ENCODE measurements at regions not wholly inside any gene's neighbourhood (a gene's known extent, or its start where the extent isn't known, plus 50 kb on each side); places are given as distances from the start of the nearest gene placed in this dataset.

DNA sequence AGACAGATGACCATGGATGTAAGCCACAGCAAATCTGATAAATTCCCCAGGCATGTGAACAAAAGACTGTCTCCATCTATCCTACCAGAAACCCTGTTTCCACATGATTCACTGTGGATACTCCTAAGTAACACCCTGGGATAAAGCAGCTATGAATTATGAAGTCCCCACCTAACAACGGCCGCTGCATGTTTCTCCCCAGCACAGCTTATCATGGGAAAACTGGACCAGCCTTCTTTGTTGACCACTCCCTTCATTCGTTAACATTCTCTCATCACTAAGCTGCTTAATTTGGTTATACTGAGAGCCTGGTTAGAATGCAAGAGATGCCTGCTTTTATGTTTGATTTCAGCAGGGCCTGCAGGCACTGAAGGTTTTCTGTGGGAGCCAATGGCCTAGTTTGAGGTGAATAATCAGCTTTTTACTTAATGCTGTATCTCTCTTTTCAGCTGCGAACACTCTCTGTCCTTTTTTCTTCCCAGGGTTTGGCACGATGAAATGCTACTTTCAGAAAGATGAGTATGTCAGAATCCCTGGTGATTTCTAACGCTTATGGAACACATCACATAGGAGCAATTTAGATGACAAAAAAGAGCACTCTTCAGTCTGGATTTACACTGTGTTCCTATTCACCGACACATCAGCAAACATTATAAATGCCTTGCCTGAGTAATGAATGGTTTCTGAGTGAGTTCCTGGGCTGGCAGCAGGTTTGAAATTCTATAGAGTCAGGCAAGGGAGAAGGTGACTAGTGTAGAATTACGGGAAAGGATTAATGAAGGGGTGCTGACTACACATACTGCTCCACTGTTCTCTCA is 318.4 kb upstream of the ZNF608 start:
- 91% methylated on average over 8 of the region's 8 CpGs for WGBS
- H3K9me3 ChIP-seq (ENCODE audit: control insufficient read depth in 4 of 4, low read length in 3 of 4): peaks cover 0 to 1% (median 0%) of the 10 kb centered on the region in 4 donors
- no peaks in the 10 kb centered on the region for H3K4me1 ChIP-seq (ENCODE audit: control insufficient read depth in 4 of 4, insufficient read depth in 4 of 4, low read length in 3 of 4)
- no peaks in the 10 kb centered on the region for H3K36me3 ChIP-seq (ENCODE audit: control insufficient read depth in 4 of 4, insufficient read depth in 3 of 4, low read depth in 1 of 4, low read length in 3 of 4)
- DNase-seq (ENCODE audit: low spot score): no peak
- TF ChIP-seq JUND (IDR thresholded peaks at IDR 0.05) (no peak), HNF4G (IDR thresholded peaks at IDR 0.05) (no peak), YY1 (IDR thresholded peaks at IDR 0.05) (no peak), HNF4A (conservative IDR thresholded peaks at IDR 0.05) (no peak), RXRA (IDR thresholded peaks at IDR 0.05) (no peak), FOXA1 (IDR thresholded peaks at IDR 0.05) (no peak), RAD21 (IDR thresholded peaks at IDR 0.05) (no peak), SP1 (IDR thresholded peaks at IDR 0.05) (no peak), FOXA2 (IDR thresholded peaks at IDR 0.05) (no peak), NR2F2 (IDR thresholded peaks at IDR 0.05) (no peak), GABPA (IDR thresholded peaks at IDR 0.05 in 1 of 2, conservative IDR thresholded peaks at IDR 0.05 in 1 of 2) (no peak), EGR1 (IDR thresholded peaks at IDR 0.05; ENCODE audit: low read depth in 2 of 2) (no peak), TAF1 (conservative IDR thresholded peaks at IDR 0.05) (no peak)
- TF ChIP-seq, protein P1, sequence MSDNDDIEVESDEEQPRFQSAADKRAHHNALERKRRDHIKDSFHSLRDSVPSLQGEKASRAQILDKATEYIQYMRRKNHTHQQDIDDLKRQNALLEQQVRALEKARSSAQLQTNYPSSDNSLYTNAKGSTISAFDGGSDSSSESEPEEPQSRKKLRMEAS (IDR thresholded peaks at IDR 0.05): no peak
- TF ChIP-seq, protein P2, sequence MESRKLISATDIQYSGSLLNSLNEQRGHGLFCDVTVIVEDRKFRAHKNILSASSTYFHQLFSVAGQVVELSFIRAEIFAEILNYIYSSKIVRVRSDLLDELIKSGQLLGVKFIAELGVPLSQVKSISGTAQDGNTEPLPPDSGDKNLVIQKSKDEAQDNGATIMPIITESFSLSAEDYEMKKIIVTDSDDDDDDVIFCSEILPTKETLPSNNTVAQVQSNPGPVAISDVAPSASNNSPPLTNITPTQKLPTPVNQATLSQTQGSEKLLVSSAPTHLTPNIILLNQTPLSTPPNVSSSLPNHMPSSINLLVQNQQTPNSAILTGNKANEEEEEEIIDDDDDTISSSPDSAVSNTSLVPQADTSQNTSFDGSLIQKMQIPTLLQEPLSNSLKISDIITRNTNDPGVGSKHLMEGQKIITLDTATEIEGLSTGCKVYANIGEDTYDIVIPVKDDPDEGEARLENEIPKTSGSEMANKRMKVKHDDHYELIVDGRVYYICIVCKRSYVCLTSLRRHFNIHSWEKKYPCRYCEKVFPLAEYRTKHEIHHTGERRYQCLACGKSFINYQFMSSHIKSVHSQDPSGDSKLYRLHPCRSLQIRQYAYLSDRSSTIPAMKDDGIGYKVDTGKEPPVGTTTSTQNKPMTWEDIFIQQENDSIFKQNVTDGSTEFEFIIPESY (IDR thresholded peaks at IDR 0.05): no peak
- TF ChIP-seq, protein P3, sequence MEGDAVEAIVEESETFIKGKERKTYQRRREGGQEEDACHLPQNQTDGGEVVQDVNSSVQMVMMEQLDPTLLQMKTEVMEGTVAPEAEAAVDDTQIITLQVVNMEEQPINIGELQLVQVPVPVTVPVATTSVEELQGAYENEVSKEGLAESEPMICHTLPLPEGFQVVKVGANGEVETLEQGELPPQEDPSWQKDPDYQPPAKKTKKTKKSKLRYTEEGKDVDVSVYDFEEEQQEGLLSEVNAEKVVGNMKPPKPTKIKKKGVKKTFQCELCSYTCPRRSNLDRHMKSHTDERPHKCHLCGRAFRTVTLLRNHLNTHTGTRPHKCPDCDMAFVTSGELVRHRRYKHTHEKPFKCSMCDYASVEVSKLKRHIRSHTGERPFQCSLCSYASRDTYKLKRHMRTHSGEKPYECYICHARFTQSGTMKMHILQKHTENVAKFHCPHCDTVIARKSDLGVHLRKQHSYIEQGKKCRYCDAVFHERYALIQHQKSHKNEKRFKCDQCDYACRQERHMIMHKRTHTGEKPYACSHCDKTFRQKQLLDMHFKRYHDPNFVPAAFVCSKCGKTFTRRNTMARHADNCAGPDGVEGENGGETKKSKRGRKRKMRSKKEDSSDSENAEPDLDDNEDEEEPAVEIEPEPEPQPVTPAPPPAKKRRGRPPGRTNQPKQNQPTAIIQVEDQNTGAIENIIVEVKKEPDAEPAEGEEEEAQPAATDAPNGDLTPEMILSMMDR (IDR thresholded peaks at IDR 0.05; ENCODE audit: low read depth, low read length, missing input control): no peak
- TF ChIP-seq, protein P4, sequence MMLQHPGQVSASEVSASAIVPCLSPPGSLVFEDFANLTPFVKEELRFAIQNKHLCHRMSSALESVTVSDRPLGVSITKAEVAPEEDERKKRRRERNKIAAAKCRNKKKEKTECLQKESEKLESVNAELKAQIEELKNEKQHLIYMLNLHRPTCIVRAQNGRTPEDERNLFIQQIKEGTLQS (IDR thresholded peaks at IDR 0.05): no peak
- TF ChIP-seq, protein P5, sequence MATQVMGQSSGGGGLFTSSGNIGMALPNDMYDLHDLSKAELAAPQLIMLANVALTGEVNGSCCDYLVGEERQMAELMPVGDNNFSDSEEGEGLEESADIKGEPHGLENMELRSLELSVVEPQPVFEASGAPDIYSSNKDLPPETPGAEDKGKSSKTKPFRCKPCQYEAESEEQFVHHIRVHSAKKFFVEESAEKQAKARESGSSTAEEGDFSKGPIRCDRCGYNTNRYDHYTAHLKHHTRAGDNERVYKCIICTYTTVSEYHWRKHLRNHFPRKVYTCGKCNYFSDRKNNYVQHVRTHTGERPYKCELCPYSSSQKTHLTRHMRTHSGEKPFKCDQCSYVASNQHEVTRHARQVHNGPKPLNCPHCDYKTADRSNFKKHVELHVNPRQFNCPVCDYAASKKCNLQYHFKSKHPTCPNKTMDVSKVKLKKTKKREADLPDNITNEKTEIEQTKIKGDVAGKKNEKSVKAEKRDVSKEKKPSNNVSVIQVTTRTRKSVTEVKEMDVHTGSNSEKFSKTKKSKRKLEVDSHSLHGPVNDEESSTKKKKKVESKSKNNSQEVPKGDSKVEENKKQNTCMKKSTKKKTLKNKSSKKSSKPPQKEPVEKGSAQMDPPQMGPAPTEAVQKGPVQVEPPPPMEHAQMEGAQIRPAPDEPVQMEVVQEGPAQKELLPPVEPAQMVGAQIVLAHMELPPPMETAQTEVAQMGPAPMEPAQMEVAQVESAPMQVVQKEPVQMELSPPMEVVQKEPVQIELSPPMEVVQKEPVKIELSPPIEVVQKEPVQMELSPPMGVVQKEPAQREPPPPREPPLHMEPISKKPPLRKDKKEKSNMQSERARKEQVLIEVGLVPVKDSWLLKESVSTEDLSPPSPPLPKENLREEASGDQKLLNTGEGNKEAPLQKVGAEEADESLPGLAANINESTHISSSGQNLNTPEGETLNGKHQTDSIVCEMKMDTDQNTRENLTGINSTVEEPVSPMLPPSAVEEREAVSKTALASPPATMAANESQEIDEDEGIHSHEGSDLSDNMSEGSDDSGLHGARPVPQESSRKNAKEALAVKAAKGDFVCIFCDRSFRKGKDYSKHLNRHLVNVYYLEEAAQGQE (IDR thresholded peaks at IDR 0.05): no peak
- H3K4me3 ChIP-seq (ENCODE audit: low read depth in 1 of 3, low read length in 3 of 3): no peak overlapping the region
- no peak overlapping the region for H3K9ac ChIP-seq (ENCODE audit: low read depth in 1 of 2, low read length in 2 of 2)
- no peak overlapping the region for H3K27ac ChIP-seq (ENCODE audit: low read depth in 1 of 2, low read length in 2 of 2)
- H3K27me3 ChIP-seq (ENCODE audit: control insufficient read depth in 4 of 4, insufficient read depth in 4 of 4, low read length in 3 of 4): no peaks in the 10 kb centered on the region

All from liver (tissue), 8 donors.